GM12892 (cell line): ENCODE measurements at regions not wholly inside any gene's neighbourhood (a gene's known extent, or its start where the extent isn't known, plus 50 kb on each side); places are given as distances from the start of the nearest gene placed in this dataset.

Experiments
- POLR2A ChIP-seq: IDR thresholded peaks from 2 replicates; pipeline ENCODE4 v1.6.1; 2011; ENCODE audit warnings: low read depth, low read length, control low read depth
- POLR2AphosphoS5 ChIP-seq: IDR thresholded peaks from 2 replicates; pipeline ENCODE4 v1.6.1; 2011; ENCODE audit warnings: low read depth, low read length, control low read depth

GRCh38 chr3:124656531-124656930 lies 73.7 kb upstream of the UMPS start:
- TF ChIP-seq POLR2A (no peak), POLR2AphosphoS5 (no peak)
